Breast epithelium (tissue), 3 donors: ENCODE measurements at regions not wholly inside any gene's neighbourhood (a gene's known extent, or its start where the extent isn't known, plus 50 kb on each side); places are given as distances from the start of the nearest gene placed in this dataset.

ENCODE experiments used
- CTCF ChIP-seq, 3 donors: fragments of 450-650 bp; IDR thresholded peaks; one replicate each; pipeline ENCODE4 v1.5.1; 2016 to 2017; ENCODE audit warnings: antibody characterized with exemption in 3 of 3, mild to moderate bottlenecking in 3 of 3, moderate library complexity in 3 of 3
- POLR2A ChIP-seq: fragments of 450-650 bp; IDR thresholded peaks from one replicate; pipeline ENCODE4 v1.6.1; 2016; ENCODE audit warnings: antibody characterized with exemption, mild to moderate bottlenecking, moderate library complexity
- POLR2AphosphoS5 ChIP-seq, 3 donors: sonication (generic); formaldehyde crosslinking; IDR thresholded peaks; one replicate each; pipeline ENCODE4 v1.6.1; 2017; ENCODE audit warnings: antibody characterized with exemption in 3 of 3

DNA sequence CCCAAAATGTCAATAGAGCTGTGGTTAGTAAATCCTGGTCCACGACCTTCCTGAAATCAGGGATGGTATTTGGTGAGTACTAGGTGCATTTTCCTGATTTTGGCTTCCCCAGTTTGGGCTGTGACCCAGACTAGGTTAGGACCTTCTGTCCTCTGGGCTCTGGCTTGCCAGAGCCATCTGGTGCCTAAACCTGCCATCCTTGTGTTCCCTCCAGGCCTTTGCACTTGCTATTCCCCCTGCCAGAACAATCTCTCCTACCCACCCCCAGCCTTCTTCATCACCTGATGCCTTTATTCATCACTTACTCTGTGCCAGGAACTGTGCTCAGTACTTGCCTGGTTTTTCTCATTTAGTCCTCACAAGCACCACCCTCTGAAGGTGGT is 216.7 kb downstream of the RBM19 start:
- TF ChIP-seq CTCF (IDR thresholded peaks at IDR 0.05) (no peak), POLR2A (no peak), POLR2AphosphoS5 (IDR thresholded peaks at IDR 0.05) (no peak)
